ENCODE measurements at regions not wholly inside any gene's neighbourhood (a gene's known extent, or its start where the extent isn't known, plus 50 kb on each side); places are given as distances from the start of the nearest gene placed in this dataset.
A peak's percentile ranks its signal among the peaks of the same experiment; 100 is the strongest.

DNA sequence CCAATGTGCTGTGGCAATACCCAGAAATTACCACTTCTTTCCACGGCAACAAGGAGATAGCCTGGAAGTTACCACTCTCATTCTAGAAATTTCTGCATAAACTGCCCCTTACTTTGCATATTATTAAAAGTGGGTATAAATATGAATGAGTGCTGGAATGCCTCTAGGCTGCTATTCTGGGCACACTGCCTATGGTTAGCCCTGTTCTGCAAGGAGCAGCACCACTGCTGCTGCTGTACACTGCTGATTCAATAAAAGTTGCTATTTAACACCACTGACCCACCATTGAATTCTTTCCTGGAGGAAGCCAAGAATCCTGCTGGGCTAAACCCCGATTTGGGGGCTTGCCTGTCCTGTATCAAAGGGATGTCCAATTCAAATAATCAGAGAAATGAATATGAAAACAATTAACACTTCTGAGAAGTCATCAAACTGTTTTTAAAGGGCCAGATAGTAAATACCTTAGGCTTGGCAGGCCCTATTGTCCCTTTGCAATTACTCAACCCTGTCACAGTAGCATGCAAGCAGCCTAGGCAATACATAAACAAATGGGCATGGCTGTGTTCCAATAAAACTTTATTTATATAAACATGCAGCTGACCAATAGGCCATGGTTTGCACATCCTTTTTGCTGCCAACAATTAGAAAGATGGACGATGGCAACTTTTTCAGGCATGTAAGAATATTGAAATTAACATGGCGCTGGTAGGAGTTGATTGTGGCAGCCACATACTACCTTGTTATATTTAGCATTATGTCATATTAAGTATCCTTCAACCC, 369.4 kb upstream of the B3GALT2 start:
- no peak for DNase-seq

DNA sequence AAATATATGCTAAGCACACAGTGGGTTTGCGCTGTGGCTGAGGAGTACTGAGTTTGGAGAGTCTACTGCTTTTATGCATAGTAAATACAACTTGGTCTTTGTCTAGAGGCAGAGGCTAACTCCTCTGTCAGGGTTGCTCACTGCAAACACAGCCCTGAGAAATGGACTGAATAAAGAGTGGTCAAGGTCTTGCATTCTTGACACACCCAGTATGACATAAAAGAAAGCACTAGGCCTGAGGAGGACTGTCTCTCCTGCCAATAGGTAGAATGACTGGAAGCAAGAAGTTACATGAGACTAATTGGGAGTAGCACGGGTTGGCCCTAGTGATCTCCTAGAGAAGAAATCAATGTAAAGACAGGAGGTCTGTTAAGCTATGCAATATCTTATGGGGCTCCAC, 367.2 kb upstream of the B3GALT2 start:
- DNase-seq = no peak

DNA sequence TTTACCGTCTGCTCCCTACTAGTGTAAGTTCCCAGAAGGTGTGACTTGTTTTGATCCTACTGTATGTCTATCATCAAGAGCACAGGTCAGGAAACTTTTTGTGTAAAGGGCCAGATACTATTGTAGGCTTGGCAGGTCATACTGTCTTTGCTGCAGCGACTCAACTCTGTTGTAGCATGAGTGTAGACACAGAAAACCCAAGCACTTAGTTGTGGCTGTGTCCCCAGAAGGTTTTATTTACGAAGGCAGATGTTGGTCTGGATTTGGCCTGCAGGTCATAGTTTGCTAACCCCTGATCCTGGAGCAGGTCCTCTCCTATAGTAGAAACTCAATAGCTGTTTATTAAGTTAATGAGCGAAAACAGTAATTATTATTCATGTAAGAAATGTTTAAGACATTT, 365.9 kb upstream of the B3GALT2 start:
- no peak for DNase-seq

DNA sequence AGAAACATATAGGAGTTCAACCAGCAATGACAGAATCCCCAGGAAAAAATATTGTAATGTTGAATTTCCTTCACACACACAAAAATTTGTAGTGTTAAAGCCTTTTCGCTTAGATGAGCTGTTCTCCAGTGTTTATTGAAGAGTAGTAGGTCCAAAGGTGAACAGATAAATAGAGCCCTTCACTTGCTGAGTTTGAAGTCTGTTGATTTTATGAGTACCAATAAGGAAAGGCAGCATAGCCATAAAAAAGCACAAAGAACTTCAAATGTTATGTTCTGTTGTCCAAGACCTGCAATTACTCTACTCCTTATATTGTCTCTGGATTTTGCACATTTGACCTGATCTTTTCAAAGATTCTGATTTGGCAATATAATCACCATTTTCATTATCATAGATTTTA, 362.7 kb upstream of the B3GALT2 start:
- DNase-seq = no peak

DNA sequence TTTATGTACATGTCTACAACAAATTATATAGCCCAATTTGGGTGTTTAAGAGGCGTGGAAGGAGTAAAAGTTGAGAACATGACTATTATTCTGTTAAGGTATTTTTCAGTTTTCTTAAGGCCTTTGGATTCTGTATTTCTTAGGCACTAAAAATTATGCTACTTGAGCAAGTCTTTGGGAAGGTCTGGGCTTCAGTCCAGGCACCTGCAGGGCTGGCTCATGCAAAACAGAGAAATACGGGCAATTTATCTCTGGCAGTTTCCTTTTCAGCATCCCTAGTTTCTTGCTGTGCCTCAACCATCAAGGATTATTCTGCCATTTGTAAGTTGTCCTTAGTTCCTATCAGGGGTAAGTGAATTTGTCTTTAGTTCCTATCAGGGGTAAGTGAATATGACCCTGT, 358.8 kb upstream of the B3GALT2 start:
- DNase-seq = no peak

DNA sequence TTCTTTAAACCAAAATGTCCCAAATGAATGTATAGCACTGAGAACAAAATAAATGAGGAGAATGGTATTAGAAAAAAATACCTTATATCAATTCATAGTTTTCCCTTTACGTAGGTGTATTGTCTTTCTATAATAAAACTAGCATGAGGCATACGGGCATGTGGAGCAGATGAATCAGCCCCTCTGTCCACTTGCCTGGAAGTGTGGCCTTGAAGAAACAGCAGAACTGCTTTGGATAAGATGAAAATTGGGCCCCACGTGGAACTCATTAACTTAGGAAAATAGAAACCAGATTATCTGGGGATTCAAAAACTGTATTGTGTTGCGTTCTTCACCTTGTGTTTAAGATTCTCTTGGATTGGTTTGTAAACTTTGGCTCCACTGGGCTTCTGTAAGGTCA, 356.8 kb upstream of the B3GALT2 start:
- DNase-seq = no peak

DNA sequence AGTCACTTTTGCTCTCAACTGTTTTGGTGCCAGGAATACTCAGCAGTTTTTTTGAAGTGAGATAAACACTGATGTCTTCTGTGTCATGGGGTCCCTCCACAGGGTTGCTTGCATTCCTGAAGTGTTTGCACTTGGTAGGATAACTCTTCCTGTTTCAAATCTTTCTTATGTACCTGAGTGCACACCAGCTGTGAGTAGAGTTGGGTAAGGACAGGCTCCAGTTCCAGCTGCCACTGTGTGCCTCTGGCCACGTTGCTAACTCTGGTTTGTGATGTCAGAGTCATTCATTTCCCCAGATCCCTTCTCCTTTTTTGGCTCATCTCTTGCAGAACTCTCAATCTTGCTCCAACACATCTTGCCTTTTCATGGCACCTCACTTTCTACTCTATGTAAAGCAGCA, 356.3 kb upstream of the B3GALT2 start:
- DNase-seq = no peak

DNA sequence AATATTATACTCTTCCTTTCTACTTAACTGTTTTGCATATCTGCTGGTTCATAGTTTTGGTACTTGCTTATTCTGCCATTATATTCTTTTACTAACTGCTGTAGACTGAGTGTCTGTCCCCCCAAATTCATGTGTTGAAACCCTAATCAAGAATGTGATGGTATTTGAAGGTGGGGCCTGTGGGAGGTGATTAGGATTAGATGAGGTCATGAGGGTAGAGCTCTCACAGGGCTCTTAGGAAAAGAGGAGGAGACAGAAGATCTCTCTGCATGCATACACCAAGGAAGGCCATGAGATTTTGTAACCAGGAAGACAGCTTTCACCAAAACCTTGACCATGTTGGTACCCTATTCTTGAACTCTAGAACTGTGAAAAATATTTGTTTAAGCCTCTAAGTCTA, 354.1 kb upstream of the B3GALT2 start:
- no peak for DNase-seq

DNA sequence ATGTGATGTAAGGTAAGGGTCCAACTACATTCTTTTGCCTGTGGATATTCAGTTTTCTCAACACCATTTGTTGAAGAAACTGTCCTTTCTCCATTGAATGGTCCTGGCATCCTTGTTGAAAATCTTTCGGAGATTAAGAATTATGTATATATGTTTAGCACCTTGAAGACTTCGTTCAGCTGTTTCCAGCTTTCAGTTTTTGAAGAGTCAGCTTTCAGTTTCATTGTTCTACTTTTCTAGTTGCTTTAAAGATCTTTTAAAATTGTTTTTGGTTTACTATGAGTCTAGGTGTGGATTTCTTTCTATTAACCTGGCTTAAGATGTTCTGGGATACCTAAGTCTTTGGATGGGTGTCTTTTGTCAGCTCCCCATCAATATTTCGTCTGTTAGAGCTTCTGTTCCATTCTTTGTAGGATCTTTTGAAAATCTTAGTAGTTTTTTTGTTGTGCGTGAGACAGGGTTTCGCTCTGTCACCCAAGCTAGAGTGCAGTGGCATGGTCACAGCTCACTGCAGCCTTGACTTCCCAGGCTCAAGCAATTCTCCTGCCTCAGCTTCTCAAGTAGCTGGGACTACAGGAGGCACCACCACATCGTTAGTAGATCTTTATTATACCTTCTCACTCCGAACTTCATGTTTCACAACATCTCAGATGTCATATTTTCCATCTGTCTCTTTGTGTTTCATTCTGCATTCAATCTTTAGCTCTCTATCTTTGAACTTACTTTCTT, 353.5 kb upstream of the B3GALT2 start:
- DNase-seq = no peak

DNA sequence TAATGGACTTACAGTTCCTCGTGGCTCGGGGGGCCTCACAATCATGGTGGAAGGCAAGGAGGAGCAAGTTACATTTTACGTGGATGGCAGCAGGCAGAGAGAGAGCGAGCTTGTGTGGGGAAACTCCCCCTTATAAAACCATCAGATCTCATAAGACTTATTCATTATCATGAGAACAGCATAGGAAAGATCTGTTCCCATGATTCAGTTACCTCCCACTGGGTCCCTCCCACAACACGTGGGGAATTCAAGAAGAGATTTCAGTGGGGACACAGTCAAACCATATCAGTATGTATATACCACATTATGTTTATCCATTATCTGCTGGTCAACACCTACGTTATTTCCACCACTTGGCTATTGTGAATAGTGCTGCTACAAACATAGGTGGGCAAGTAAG, 352.3 kb upstream of the B3GALT2 start:
- no peak for DNase-seq

DNA sequence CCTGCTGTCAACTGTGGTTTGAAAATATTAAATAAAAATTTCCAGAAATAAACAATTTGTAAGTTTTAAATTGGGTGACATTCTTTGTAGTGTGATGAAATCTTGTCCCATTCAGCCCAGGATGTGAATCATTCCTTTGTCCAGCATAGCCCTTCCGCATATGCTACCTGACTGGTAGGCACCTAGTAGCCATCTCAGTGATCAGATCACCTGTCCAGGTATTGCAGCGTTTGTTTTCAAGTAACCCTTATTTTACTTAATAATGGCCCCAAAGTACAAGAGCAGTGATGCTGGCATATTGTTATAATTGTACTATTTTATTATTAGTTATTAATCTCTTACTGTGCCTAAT, 351.6 kb upstream of the B3GALT2 start:
- no peak for DNase-seq

DNA sequence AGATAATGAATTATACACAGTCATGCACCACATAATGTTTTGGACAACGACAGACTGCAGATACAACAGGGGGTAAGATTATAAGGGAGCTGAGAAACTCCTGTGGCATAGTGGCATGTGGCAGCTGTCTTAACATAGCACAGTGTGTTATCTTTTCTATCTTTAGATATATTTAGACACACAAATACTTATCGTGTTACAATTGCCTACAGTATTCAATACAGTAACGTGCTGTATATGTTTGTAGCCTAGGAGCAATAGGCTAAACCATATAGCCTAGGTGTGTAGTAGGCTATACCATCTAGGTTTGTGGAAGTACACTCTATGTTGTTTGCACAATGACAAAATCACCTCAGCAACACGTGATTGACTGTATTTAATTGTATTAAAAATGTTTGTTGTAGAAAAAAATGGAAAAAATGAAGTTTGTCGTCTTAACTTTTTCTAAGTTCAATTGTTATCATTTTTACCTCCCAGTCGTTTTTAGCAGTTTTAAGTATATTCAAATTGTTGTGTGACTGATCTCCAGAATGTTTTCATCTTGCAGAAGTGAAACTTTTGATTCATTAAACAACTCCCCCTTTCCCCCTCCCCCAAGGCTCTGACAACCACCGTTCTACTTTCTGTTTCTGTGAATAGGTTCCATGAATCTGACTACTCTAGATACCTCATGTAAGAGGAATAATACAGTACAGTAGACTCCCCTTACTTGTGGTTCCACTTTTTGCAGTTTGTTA, 351.0 kb upstream of the B3GALT2 start:
- peak; percentile 34 for DNase-seq

DNA sequence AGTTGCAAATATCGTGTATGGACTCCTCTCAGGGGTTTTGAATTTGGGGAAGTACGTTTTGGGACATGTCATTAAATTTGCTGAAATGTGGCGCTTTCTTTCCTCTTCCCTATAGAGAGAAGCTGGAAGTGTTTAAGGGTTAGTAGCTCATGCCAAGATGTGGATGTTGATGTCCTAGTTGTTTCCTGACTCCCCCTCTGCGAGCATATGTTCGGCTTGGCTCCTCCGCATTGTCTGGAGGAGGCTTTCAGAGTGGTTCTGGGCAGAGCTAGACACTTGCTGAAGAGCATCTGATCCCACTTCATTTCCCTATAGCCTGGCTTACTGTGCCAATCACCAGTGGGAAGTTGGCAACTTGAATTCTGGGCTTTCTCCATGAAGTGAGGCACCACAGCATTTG, 347.4 kb upstream of the B3GALT2 start:
- DNase-seq = no peak

DNA sequence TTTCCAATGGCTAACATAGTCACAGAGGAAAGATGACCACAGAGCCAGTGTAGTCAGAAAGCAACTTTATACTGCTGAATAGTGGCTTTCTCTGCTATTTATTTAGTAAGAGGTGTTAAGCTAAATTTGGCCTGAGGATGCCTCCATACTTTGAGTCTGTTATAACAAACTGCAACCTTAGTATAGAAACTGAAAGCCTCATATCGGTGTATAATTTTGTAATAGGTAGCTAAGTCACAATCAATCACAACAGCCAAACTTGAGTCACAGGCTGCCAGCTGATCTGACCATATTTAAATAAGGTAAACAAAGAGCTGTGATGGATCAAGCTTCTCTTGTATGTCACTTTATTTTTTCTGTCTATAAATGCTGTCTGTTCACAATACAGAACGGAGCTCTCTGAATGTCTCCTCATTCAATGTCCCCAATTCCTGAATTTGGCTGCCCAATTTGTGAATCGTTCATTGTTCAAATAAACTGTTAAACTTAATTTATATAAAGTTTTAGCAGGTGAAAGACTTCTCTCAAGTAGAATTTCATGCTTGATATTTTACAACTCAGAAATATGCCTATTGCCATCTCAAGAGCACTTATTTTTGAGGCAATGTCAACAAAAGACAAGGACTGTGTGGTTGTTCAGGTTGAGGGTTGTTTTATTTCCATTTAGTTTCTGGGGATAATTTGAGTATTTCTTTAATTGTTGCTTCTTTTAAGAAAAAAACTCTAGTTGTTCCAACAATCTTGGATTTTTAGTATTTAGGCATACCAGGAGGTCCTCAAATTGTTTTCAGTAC, 339.7 kb upstream of the B3GALT2 start:
- DNase-seq = no peak

DNA sequence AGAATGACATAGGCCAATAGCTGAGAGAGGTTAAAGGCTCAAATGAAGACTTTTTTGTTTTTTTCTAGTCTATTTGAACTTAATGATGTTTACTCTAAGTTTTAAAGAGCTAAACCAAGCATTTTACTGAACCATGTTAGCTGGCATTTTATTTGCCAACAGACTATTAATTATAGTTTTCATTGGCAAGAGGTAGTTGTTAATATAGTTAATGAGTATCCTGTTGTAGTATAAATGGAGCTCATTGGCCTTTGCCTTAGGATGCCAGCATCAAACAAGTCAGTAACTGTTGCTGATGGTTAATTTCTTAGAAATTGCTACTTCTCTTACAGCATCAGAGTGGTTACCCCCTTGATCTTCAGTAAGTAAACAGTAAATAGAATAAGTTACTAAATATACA, 339.0 kb upstream of the B3GALT2 start:
- DNase-seq = no peak

DNA sequence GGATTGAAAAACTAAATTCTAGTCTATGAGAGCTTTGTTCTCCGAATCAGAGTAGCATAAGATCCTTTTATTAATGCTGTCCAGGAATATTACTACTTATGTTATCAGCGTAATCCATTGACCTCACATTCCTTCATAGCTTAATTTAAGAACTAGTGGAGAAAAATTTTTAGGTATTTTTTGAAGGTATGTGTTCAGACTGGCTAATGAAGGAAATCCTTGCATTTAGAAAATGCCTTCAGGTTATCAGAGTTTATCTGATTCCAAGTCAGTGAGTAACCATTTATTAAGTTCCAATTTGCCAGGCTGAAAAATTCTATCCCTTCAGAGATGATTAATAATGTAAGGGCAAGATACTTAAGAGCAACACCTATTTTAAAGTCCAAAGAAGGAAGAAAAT, 338.2 kb upstream of the B3GALT2 start:
- DNase-seq = no peak

DNA sequence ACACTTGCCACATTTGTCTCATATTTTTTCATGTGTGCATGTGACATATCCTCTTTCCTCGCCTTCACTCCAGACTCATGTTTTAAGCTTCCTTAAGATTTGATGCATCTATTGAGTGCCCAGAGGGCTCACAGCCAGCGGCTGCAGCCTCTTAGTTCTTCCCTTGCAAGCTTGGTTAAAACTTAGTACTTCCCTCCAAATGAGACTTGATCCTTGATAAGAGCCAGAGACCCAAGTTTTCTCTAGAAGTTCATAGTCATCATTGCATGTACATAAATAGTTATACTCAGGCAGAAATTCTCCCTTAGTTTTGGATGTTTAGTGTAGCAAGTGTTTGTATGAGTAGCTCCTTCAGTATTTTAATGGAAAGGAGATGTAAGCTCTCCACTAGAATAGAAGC, 337.6 kb upstream of the B3GALT2 start:
- DNase-seq = no peak

DNA sequence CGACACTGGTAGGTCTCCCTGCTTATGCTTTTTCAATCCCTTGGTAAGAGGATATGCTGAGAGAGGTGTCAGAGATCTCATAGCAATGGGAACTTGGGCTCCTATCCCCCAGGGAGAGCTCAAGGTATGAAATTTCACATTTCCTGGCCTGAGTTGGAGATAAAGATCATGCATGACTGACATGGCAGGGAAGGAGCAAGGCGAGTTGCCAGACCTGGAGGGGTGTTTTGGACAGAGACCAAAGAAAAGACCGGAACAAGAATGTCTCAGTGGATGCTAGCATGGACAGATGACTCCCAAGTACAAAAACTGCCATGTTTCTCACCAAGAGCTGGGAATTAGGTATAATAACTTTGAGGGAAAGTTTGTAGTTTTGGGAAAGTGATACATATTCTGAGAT, 334.1 kb upstream of the B3GALT2 start:
- no peak for DNase-seq

DNA sequence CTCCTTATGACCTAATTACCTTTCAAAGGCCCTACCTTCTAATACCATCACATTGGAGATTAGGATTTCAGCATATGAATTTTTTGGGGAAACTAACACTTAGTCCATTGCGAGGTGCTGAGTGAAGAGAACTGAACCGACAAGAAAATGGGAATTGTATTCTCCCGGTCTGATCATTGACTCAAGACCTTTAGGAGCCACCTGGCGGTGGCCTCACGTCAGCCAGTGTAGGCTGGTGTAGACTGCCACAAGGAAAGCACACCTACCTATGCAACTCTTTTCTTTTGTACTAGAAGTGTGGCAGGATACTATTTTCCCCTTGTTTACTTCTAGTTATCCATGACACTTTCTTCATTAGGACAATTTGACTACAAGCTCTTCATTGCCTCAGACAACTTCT, 333.5 kb upstream of the B3GALT2 start:
- DNase-seq = no peak

DNA sequence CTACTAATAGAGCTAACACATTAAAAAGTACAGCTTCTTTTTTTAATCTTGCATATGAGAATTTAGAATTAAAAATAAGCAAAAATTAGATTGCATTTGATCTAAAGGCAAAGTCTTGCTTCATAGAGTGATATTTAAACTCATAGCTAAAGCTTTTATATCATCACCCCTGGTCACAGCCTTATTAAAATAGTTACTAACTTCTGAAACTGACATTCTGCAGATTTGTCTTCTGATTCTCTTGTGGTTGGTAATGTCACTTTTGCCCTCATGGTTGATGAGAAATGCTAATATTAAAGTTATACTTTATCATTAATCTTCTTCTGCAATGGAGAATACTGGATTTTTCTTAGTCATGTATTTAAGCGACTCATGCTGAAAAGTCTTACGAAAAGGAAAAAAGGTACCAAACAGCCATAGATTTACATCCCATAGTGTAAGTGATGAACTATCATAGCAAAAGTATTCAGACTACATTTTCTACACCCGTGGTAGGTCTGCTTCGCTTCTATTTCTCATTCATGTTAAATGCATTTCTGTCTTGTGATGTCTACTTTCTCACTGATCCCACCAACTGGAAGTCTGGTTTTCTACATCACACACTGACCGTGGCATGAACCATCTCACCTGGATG, 330.5 kb upstream of the B3GALT2 start:
- DNase-seq = no peak

DNA sequence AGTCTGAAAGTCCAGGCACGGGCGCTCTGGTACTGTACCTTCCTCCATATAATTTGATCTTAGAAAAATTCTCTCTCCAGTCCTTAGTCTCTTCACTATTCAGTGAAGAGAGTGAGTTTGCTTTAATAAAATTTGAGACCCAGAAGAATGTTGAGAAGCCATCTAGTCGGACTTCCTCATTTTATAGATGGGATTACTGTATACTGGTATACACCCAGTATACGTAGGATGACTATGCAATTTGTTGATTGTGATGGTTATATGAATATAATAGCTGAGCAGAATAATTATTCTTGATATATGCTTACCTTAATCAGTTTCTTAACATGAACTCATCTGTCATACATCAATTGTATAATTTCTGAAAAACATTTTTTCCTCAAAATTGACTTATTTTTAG, 328.0 kb upstream of the B3GALT2 start:
- DNase-seq = no peak

DNA sequence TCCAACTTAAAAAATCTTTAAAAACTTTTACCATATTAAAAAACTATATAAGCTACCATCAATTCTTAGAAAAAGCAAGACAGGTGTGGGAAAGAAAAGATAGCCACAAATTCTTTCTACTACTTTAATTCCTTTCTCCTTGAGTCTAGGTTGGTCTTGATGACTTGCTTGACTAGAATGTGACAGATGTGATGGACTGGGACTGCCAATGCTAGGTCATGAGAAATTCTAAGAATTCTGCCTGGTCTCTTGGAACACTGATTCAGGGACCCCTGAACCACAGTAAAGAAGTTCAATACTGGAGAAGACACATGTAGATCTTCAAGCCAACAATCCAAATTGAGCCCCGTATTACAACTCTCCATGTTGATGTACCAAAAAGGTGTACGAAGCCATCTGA, 326.6 kb upstream of the B3GALT2 start:
- DNase-seq = no peak

DNA sequence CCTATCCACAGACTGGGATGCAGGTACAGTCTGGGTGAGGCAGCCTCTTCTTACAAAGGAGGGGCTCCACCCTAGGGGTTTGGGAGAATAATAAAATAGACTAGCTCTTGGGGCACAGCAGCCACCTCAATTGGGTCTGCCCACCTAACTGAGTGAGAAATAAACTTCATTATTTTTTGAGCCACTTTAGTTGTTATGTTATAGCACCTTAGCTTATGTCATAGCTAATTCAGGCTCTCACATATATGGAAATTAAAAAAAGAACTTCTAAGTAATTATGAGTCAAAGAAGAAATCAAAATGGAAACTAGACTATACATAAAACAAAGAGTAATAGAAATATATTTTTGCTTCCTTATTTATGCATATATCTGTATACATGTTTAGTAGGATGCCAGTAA, 318.5 kb upstream of the B3GALT2 start:
- DNase-seq = no peak

Data from activated CD8-positive, alpha-beta memory T cell treated with anti-CD3 and anti-CD28 coated beads, Interleukin-2, amount 50 U/mL, for 4 hours (primary cell).